Subcutaneous abdominal adipose tissue (tissue), 5 donors: ENCODE measurements at regions not wholly inside any gene's neighbourhood (a gene's known extent, or its start where the extent isn't known, plus 50 kb on each side); places are given as distances from the start of the nearest gene placed in this dataset.

Source experiments
- H3K27ac ChIP-seq: one replicate; pipeline ENCODE4 v1.7.0; 2013; ENCODE audit warnings: low read depth, mild to moderate bottlenecking, inconsistent platforms, low read length, moderate library complexity
- H3K27me3 ChIP-seq, 5 donors: one replicate each; pipeline ENCODE4 v1.7.0; 2013; ENCODE audit warnings: low read length in 5 of 5, inconsistent platforms in 1 of 5; ENCODE audit not compliant: control insufficient read depth in 5 of 5, insufficient read depth in 4 of 5
- H3K36me3 ChIP-seq, 5 donors: one replicate each; pipeline ENCODE4 v1.7.0; 2013; ENCODE audit warnings: low read length in 5 of 5; ENCODE audit not compliant: control insufficient read depth in 5 of 5, insufficient read depth in 5 of 5
- H3K4me1 ChIP-seq, 5 donors: one replicate each; pipeline ENCODE4 v1.7.0; 2013; ENCODE audit warnings: low read length in 5 of 5, mild to moderate bottlenecking in 3 of 5, moderate library complexity in 1 of 5; ENCODE audit not compliant: control insufficient read depth in 5 of 5, insufficient read depth in 5 of 5
- H3K4me3 ChIP-seq, 5 donors: one replicate each; pipeline ENCODE4 v1.7.0; 2013; ENCODE audit warnings: low read length in 5 of 5, low read depth in 1 of 5
- H3K9ac ChIP-seq, 5 donors: one replicate each; pipeline ENCODE4 v1.7.0; 2013; ENCODE audit warnings: low read length in 5 of 5, mild to moderate bottlenecking in 4 of 5, moderate library complexity in 3 of 5
- H3K9me3 ChIP-seq, 5 donors: one replicate each; pipeline ENCODE4 v1.7.0; 2013; ENCODE audit warnings: low read length in 5 of 5; ENCODE audit not compliant: control insufficient read depth in 5 of 5
- donor health status: healthy.
- donor health status: healthy.
- donor health status: healthy.
- donor health status: healthy.
- donor health status: healthy.

- peaks cover 0 to 2% (median 0%) of the 10 kb centered on the region in 5 donors for H3K27me3 ChIP-seq
Measured at GRCh38 chr2:177155631-177156030, 57.0 kb upstream of the HNRNPA3 start.

GRCh38 chr2:177161741-177162460 is 50.7 kb upstream of the HNRNPA3 start:
- Histone ChIP-seq H3K4me1 (peaks cover 0 to 27% (median 24%) of the 10 kb centered on the region in 5 donors), H3K27ac (no peak overlapping the region), H3K4me3 (no peak overlapping the region), H3K36me3 (no peaks in the 10 kb centered on the region), H3K27me3 (no peaks in the 10 kb centered on the region), H3K9me3 (no peaks in the 10 kb centered on the region), H3K9ac (peak overlapping the region in 1 of 5 donors; percentile 4)

More at GRCh38 chr2:177155631-177156030, 57.0 kb upstream of the HNRNPA3 start:
- H3K4me3 ChIP-seq: no peak overlapping the region
- no peak overlapping the region for H3K27ac ChIP-seq
- H3K36me3 ChIP-seq: no peaks in the 10 kb centered on the region
- H3K9ac ChIP-seq: no peak overlapping the region
- peaks cover 0 to 4% (median 0%) of the 10 kb centered on the region in 5 donors for H3K4me1 ChIP-seq
- no peaks in the 10 kb centered on the region for H3K9me3 ChIP-seq
